GM23338 (cell line): ENCODE measurements at regions not wholly inside any gene's neighbourhood (a gene's known extent, or its start where the extent isn't known, plus 50 kb on each side); places are given as distances from the start of the nearest gene placed in this dataset.

Source experiments
- ATAC-seq: fragments of 200-7000 bp; cut with Tn5 transposase; 3 replicates; pipeline ENCODE4 v1.9.1; 2020
- DNase-seq: peaks from one replicate; pipeline ENCODE4 v3.0.0-alpha.2; 2015; ENCODE audit warnings: low spot score
- H2AFZ ChIP-seq: fragments of 200-600 bp; sonication (generic); 2 replicates; pipeline ENCODE4 v1.8.0; 2016; ENCODE audit warnings: antibody characterized with exemption, mild to moderate bottlenecking, moderate library complexity
- H3F3A ChIP-seq: fragments of 200-600 bp; sonication (generic); replicated peaks from 2 replicates; pipeline ENCODE4 v1.8.0; 2017; ENCODE audit warnings: antibody characterized with exemption, mixed run types, low read depth
- H3K27ac ChIP-seq: fragments of 200-600 bp; sonication (generic); 2 replicates; pipeline ENCODE4 v1.6.1; 2016; ENCODE audit warnings: low read depth
- H3K27me3 ChIP-seq: fragments of 200-600 bp; sonication (generic); 2 replicates; pipeline ENCODE4 v1.8.0; 2016; ENCODE audit warnings: mild to moderate bottlenecking, mixed run types, moderate library complexity; ENCODE audit not compliant: insufficient read depth
- H3K36me3 ChIP-seq: fragments of 200-600 bp; sonication (generic); 2 replicates; pipeline ENCODE4 v1.8.0; 2016; ENCODE audit warnings: mild to moderate bottlenecking; ENCODE audit not compliant: insufficient read depth
- H3K4me1 ChIP-seq: fragments of 200-600 bp; sonication (generic); 2 replicates; pipeline ENCODE4 v1.8.0; 2016; ENCODE audit warnings: mild to moderate bottlenecking, moderate library complexity; ENCODE audit not compliant: insufficient read depth
- H3K4me2 ChIP-seq: fragments of 200-600 bp; sonication (generic); 2 replicates; pipeline ENCODE4 v1.7.1; 2017; ENCODE audit warnings: mixed run types
- H3K4me3 ChIP-seq: fragments of 200-600 bp; sonication (generic); 2 replicates; pipeline ENCODE4 v1.6.1; 2016; ENCODE audit warnings: mixed run types
- H3K79me2 ChIP-seq: fragments of 200-600 bp; sonication (generic); replicated peaks from 2 replicates; pipeline ENCODE4 v1.8.0; 2017; ENCODE audit warnings: mild to moderate bottlenecking; ENCODE audit not compliant: insufficient read depth
- H3K9me2 ChIP-seq: fragments of 200-600 bp; sonication (generic); 2 replicates; pipeline ENCODE4 v1.8.0; 2017; ENCODE audit not compliant: insufficient read depth
- H4K20me1 ChIP-seq: fragments of 200-600 bp; sonication (generic); replicated peaks from 2 replicates; pipeline ENCODE4 v1.8.0; 2017; ENCODE audit warnings: mild to moderate bottlenecking; ENCODE audit not compliant: insufficient read depth
- H3K27ac Mint-ChIP-seq: 2 replicates; pipeline ENCODE4 v1.8.0; 2020; ENCODE audit warnings: inconsistent platforms, mild to moderate bottlenecking, moderate library complexity, mixed read lengths
- H3K27me3 Mint-ChIP-seq: 3 replicates; pipeline ENCODE4 v1.8.0; 2022; ENCODE audit warnings: low read depth, mild to moderate bottlenecking, moderate library complexity, mixed read lengths, inconsistent platforms; ENCODE audit not compliant: insufficient read depth, poor library complexity
- H3K36me3 Mint-ChIP-seq: 3 replicates; pipeline ENCODE4 v1.8.0; 2021; ENCODE audit warnings: low read depth, mild to moderate bottlenecking, inconsistent platforms, moderate library complexity, mixed read lengths
- H3K4me1 Mint-ChIP-seq: 3 replicates; pipeline ENCODE4 v1.8.0; 2020; ENCODE audit warnings: mild to moderate bottlenecking, inconsistent platforms, mixed read lengths
- H3K4me3 Mint-ChIP-seq: 3 replicates; pipeline ENCODE4 v1.8.0; 2021; ENCODE audit warnings: moderate library complexity, mild to moderate bottlenecking, inconsistent platforms, mixed read lengths
- H3K9me3 Mint-ChIP-seq: 3 replicates; pipeline ENCODE4 v1.8.0; 2020; ENCODE audit warnings: moderate library complexity, mild to moderate bottlenecking, inconsistent platforms, mixed read lengths
- CREB1 ChIP-seq: fragments of 250-450 bp; sonication (Bioruptor Pico); IDR thresholded peaks from 2 replicates; pipeline ENCODE4 v1.5.0; 2020; ENCODE audit warnings: low read depth, mild to moderate bottlenecking, moderate library complexity
- CTCF ChIP-seq, 2 experiments: fragments of 200-600 bp in 1 of 2; sonication (generic) in 1 of 2; conservative IDR thresholded peaks; 2 replicates each; pipeline versions ENCODE4 v1.5.1 to v1.6.1; 2016 to 2017; ENCODE audit warnings: antibody characterized with exemption in 2 of 2, low read depth in 2 of 2, mild to moderate bottlenecking in 2 of 2, moderate library complexity in 1 of 2
- ETS1 ChIP-seq: IDR thresholded peaks from 2 replicates; pipeline ENCODE4 v1.6.1; 2016; ENCODE audit warnings: antibody characterized with exemption
- EZH2 ChIP-seq: fragments of 200-600 bp; sonication (generic); IDR thresholded peaks from one replicate; pipeline ENCODE4 v1.8.0; 2017; ENCODE audit warnings: antibody characterized with exemption, mild to moderate bottlenecking, low read depth; ENCODE audit not compliant: unreplicated experiment
- JUNB ChIP-seq: IDR thresholded peaks from one replicate; pipeline ENCODE4 v1.6.1; 2016; ENCODE audit warnings: antibody characterized with exemption; ENCODE audit not compliant: unreplicated experiment
- NANOG ChIP-seq: IDR thresholded peaks from 2 replicates; pipeline ENCODE4 v1.6.1; 2016; ENCODE audit warnings: antibody characterized with exemption, borderline replicate concordance
- POLR2AphosphoS5 ChIP-seq: IDR thresholded peaks from 2 replicates; pipeline ENCODE4 v1.6.1; 2016; ENCODE audit warnings: antibody characterized with exemption, low read depth
- REST ChIP-seq: IDR thresholded peaks from one replicate; pipeline ENCODE4 v1.6.1; 2018; ENCODE audit warnings: antibody characterized with exemption; ENCODE audit not compliant: unreplicated experiment
- STAT1 ChIP-seq: IDR thresholded peaks from one replicate; pipeline ENCODE4 v1.6.1; 2016; ENCODE audit warnings: antibody characterized with exemption; ENCODE audit not compliant: unreplicated experiment
- ZNF114 ChIP-seq: fragments of 250-450 bp; sonication (Bioruptor Pico); IDR thresholded peaks from 2 replicates; pipeline ENCODE4 v1.5.0; 2020; ENCODE audit warnings: mild to moderate bottlenecking, moderate library complexity
- ZNF331 ChIP-seq: fragments of 250-450 bp; sonication (Bioruptor Pico); IDR thresholded peaks from 2 replicates; pipeline ENCODE4 v1.5.0; 2020; ENCODE audit warnings: low read depth, mild to moderate bottlenecking, moderate library complexity
- ZNF462 ChIP-seq: fragments of 250-450 bp; sonication (Bioruptor Pico); IDR thresholded peaks from 2 replicates; pipeline ENCODE4 v1.5.0; 2020; ENCODE audit warnings: mild to moderate bottlenecking, moderate library complexity

GRCh38 chr3:127426444-127427153 is 138.8 kb upstream of the PRR20G start:
- Histone ChIP-seq H2AFZ (no peak overlapping the region), H3K27ac (no peak overlapping the region), H3K36me3 (no peaks in the 10 kb centered on the region), H3K4me1 (peaks cover 7% of the 10 kb centered on the region; the same call in 1 of the 2 replicates), H3K4me3 (no peak overlapping the region), H3K27me3 (no peaks in the 10 kb centered on the region), H3K4me2 (no peak overlapping the region), H3F3A (no peaks in the 10 kb centered on the region), H4K20me1 (no peaks in the 10 kb centered on the region), H3K79me2 (no peaks in the 10 kb centered on the region), H3K9me2 (no peaks in the 10 kb centered on the region)
- Mint-ChIP-seq H3K36me3 (no peaks in the 10 kb centered on the region), H3K27ac (no peak overlapping the region), H3K27me3 (peaks cover 15% of the 10 kb centered on the region), H3K9me3 (no peaks in the 10 kb centered on the region), H3K4me1 (peaks cover 34% of the 10 kb centered on the region), H3K4me3 (no peak overlapping the region)
- DNase-seq (no peak), ATAC-seq (no peak)
- no peak for TF ChIP-seq EZH2
- TF ChIP-seq POLR2AphosphoS5: no peak
- TF ChIP-seq JUNB: no peak
- no peak for TF ChIP-seq NANOG
- TF ChIP-seq CREB1 (CRISPR knock-in tag): no peak
- TF ChIP-seq ZNF462 (CRISPR knock-in tag): no peak
- TF ChIP-seq REST: no peak
- TF ChIP-seq ETS1: no peak
- TF ChIP-seq ZNF114 (CRISPR knock-in tag): no peak
- no peak for TF ChIP-seq CTCF (conservative IDR thresholded peaks at IDR 0.05; ENCODE audit: low read depth in 2 of 2)
- no peak for TF ChIP-seq ZNF331 (CRISPR knock-in tag)
- no peak for TF ChIP-seq STAT1
